ENCODE measurements at regions not wholly inside any gene's neighbourhood (a gene's known extent, or its start where the extent isn't known, plus 50 kb on each side); places are given as distances from the start of the nearest gene placed in this dataset.

DNA sequence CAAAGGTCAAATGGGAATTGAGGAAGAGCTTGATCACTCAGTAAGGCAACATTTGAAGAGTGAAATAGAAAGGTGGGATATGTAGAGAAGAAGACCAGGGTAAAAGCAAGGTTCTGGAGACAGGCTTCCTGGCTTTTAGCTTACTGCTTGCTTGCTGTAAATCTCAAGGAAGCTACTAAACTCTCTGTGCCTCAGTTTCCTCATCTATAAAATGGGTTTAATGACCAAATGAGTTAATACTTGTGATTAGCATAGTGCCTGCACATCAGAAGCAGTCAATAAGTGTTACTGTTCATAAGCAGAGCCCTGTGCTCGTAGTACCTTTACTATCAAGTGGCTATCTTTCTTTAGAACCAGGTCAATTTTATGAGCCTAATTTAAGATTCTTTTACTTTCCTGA is 222.2 kb upstream of the ITGA4 start:
- TF ChIP-seq, protein P1, sequence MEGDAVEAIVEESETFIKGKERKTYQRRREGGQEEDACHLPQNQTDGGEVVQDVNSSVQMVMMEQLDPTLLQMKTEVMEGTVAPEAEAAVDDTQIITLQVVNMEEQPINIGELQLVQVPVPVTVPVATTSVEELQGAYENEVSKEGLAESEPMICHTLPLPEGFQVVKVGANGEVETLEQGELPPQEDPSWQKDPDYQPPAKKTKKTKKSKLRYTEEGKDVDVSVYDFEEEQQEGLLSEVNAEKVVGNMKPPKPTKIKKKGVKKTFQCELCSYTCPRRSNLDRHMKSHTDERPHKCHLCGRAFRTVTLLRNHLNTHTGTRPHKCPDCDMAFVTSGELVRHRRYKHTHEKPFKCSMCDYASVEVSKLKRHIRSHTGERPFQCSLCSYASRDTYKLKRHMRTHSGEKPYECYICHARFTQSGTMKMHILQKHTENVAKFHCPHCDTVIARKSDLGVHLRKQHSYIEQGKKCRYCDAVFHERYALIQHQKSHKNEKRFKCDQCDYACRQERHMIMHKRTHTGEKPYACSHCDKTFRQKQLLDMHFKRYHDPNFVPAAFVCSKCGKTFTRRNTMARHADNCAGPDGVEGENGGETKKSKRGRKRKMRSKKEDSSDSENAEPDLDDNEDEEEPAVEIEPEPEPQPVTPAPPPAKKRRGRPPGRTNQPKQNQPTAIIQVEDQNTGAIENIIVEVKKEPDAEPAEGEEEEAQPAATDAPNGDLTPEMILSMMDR (conservative IDR thresholded peaks at IDR 0.05) = no peak
- TF ChIP-seq EZH2 (IDR thresholded peaks at IDR 0.05; ENCODE audit: low read depth) = no peak
